Erythroblast (primary cell): ENCODE measurements at regions not wholly inside any gene's neighbourhood (a gene's known extent, or its start where the extent isn't known, plus 50 kb on each side); places are given as distances from the start of the nearest gene placed in this dataset.

ENCODE experiments used
- GATA1 ChIP-seq: IDR thresholded peaks from 2 replicates; pipeline ENCODE4 v1.6.1; 2011; ENCODE audit warnings: low read depth, mild to moderate bottlenecking, control low read depth, low read length, moderate library complexity
- POLR2A ChIP-seq: IDR thresholded peaks from 2 replicates; pipeline ENCODE4 v1.6.1; 2011; ENCODE audit warnings: mild to moderate bottlenecking, low read length

GRCh38 chr13:111516712-111517640, 196.5 kb downstream of the TEX29 start:
- TF ChIP-seq POLR2A (no peak), GATA1 (no peak)
